ENCODE measurements at regions not wholly inside any gene's neighbourhood (a gene's known extent, or its start where the extent isn't known, plus 50 kb on each side); places are given as distances from the start of the nearest gene placed in this dataset.

DNA sequence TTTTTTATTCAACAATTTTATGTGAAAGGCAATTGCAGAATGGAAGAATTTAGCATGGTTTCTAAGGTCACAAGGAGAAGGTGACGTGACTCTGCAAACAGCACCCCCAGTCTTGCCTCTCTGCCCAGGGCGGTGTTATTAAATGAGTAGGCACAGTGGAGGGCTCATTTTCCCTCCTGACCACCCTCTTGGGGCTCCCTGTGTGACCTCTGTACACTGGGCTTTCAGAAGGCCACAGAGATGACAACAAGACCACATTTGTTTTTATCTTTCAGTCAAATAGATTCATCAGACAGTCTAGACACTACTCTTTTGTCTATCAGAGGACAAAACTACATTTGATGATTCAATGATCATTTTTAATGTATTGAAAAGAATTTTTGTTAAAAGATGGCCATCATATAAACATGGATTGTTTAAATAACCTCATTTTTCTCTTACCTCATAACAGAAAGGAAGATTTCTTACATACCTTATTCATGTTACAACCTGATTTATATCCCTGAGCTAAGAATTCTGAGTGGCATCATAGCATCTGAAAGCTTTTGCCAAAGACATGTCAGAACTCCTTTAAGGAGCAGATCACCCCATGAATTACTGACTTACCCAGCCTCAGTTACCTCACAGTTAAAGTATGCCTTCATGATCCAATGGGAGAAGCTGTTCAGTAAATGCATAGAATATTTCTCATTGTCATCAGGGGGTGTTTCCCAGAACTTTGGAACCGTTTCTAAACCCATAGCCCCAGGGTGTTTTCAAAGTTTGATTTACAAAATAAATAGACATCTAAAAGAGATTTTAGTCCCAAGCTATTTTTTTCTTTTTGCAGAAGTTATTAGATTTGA is 184.0 kb upstream of the RFC3 start:
- WGBS, 2 donors = 76 to 90% methylated on average over 3 of the region's 3 CpGs
- TF ChIP-seq, protein P1, sequence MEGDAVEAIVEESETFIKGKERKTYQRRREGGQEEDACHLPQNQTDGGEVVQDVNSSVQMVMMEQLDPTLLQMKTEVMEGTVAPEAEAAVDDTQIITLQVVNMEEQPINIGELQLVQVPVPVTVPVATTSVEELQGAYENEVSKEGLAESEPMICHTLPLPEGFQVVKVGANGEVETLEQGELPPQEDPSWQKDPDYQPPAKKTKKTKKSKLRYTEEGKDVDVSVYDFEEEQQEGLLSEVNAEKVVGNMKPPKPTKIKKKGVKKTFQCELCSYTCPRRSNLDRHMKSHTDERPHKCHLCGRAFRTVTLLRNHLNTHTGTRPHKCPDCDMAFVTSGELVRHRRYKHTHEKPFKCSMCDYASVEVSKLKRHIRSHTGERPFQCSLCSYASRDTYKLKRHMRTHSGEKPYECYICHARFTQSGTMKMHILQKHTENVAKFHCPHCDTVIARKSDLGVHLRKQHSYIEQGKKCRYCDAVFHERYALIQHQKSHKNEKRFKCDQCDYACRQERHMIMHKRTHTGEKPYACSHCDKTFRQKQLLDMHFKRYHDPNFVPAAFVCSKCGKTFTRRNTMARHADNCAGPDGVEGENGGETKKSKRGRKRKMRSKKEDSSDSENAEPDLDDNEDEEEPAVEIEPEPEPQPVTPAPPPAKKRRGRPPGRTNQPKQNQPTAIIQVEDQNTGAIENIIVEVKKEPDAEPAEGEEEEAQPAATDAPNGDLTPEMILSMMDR (IDR thresholded peaks at IDR 0.05; ENCODE audit: control extremely low read depth, extremely low read depth) = no peak
- no peak overlapping the region for H3K9ac ChIP-seq (ENCODE audit: insufficient read depth in 1 of 2, low read length in 2 of 2)
- H3K36me3 ChIP-seq (ENCODE audit: control insufficient read depth in 4 of 4, insufficient read depth in 4 of 4, low read length in 4 of 4) = no peaks in the 10 kb centered on the region
- no peak overlapping the region for H3K27ac ChIP-seq (ENCODE audit: low read depth in 1 of 2, low read length in 1 of 2)
- ATAC-seq (ENCODE audit: insufficient read depth, low FRiP score) (no peak), DNase-seq (no peak)
- no peaks in the 10 kb centered on the region for H3K9me3 ChIP-seq (ENCODE audit: control insufficient read depth in 4 of 4, insufficient read depth in 3 of 4, low read length in 3 of 4)
- H3K4me3 ChIP-seq = no peak overlapping the region
- H3K4me1 ChIP-seq (ENCODE audit: control insufficient read depth in 5 of 5, insufficient read depth in 5 of 5, low read length in 5 of 5) = peaks cover 0 to 14% (median 11%) of the 10 kb centered on the region in 5 donors
- H3K27me3 ChIP-seq (ENCODE audit: control insufficient read depth in 3 of 3, insufficient read depth in 3 of 3, low read length in 2 of 3) = no peaks in the 10 kb centered on the region

DNA sequence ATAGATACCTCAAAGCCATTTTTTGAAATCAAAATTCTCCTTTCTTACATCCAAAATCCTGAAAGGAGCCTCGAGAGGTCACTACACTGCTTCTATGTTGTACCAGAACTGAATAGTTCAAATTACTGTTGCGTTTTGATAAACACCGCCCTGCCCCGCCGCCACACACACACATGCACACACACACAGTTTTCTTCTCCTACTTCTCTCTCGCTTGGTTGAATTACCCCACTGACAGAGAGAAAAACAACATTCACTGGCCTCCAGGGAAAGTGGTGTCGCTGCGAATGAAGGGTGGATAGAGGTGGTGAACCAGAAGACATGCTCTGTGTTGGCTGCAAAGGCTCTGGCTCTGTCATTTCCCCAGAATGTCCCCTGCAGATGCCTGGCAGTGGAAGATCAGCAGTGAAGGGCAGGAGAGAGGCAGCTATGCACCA is 183.4 kb upstream of the RFC3 start:
- no peaks in the 10 kb centered on the region for H3K9me3 ChIP-seq (ENCODE audit: control insufficient read depth in 4 of 4, insufficient read depth in 3 of 4, low read length in 3 of 4)
- DNase-seq (peak in 2 of 3 donors; percentile 45 to 60), ATAC-seq (ENCODE audit: insufficient read depth, low FRiP score) (no peak)
- H3K27me3 ChIP-seq (ENCODE audit: control insufficient read depth in 3 of 3, insufficient read depth in 3 of 3, low read length in 2 of 3) = no peaks in the 10 kb centered on the region
- no peak overlapping the region for H3K4me3 ChIP-seq
- WGBS, 2 donors = 79 to 84% methylated on average over 8 of the region's 8 CpGs
- H3K9ac ChIP-seq (ENCODE audit: insufficient read depth in 1 of 2, low read length in 2 of 2) = peak overlapping the region in 1 of 2 donors; percentile 36
- no peaks in the 10 kb centered on the region for H3K36me3 ChIP-seq (ENCODE audit: control insufficient read depth in 4 of 4, insufficient read depth in 4 of 4, low read length in 4 of 4)
- peaks cover 0 to 14% (median 11%) of the 10 kb centered on the region in 5 donors for H3K4me1 ChIP-seq (ENCODE audit: control insufficient read depth in 5 of 5, insufficient read depth in 5 of 5, low read length in 5 of 5)
- TF ChIP-seq, protein P1 (IDR thresholded peaks at IDR 0.05; ENCODE audit: control extremely low read depth, extremely low read depth) = no peak
- H3K27ac ChIP-seq (ENCODE audit: low read depth in 1 of 2, low read length in 1 of 2) = peak overlapping the region in 1 of 2 donors; percentile 55

DNA sequence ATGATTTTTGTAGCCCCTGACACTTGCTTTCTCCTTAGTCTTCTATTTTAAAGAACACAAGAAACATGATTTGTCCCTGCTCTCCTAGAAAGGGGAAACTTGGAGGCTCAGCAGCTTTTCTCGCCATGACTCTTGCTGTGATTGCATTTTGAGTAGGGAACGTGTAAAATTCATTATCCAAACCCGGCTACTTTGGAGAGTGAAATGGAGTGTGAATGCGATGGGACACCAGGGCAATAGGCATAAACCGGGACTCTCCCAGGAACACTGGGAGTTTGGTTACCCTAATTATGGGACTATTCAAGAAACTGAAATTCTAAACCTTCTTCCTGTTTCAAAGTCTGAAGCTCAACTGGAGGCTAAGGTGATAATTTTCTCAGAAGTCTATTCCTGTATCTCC is 181.7 kb upstream of the RFC3 start:
- TF ChIP-seq, protein P1 (IDR thresholded peaks at IDR 0.05; ENCODE audit: control extremely low read depth, extremely low read depth) = no peak
- Histone ChIP-seq H3K4me1 (ENCODE audit: control insufficient read depth in 5 of 5, insufficient read depth in 5 of 5, low read length in 5 of 5) (peaks cover 0 to 14% (median 11%) of the 10 kb centered on the region in 5 donors), H3K9me3 (ENCODE audit: control insufficient read depth in 4 of 4, insufficient read depth in 3 of 4, low read length in 3 of 4) (no peaks in the 10 kb centered on the region), H3K4me3 (no peak overlapping the region), H3K36me3 (ENCODE audit: control insufficient read depth in 4 of 4, insufficient read depth in 4 of 4, low read length in 4 of 4) (no peaks in the 10 kb centered on the region), H3K27me3 (ENCODE audit: control insufficient read depth in 3 of 3, insufficient read depth in 3 of 3, low read length in 2 of 3) (no peaks in the 10 kb centered on the region), H3K27ac (ENCODE audit: low read depth in 1 of 2, low read length in 1 of 2) (no peak overlapping the region), H3K9ac (ENCODE audit: insufficient read depth in 1 of 2, low read length in 2 of 2) (no peak overlapping the region)
- no peak for ATAC-seq (ENCODE audit: insufficient read depth, low FRiP score)
- peak in 1 of 3 donors; percentile 32 for DNase-seq
- WGBS, 2 donors = 81 to 82% methylated on average over 5 of the region's 5 CpGs

Data from lung (tissue), 11 donors.